Vagina (tissue), 2 donors: ENCODE measurements at regions not wholly inside any gene's neighbourhood (a gene's known extent, or its start where the extent isn't known, plus 50 kb on each side); places are given as distances from the start of the nearest gene placed in this dataset.

Experiments
- DNase-seq, 2 donors: peaks; one replicate each; pipeline ENCODE4 v3.0.0-alpha.2; 2017; ENCODE audit errors: extremely low spot score in 2 of 2
- H3K27ac ChIP-seq: fragments of 200-600 bp; sonication (generic); one replicate; pipeline ENCODE4 v1.5.1; 2019
- H3K27me3 ChIP-seq: fragments of 200-600 bp; sonication (generic); one replicate; pipeline ENCODE4 v1.5.1; 2019
- H3K36me3 ChIP-seq, 2 donors: fragments of 200-600 bp; sonication (generic); one replicate each; pipeline ENCODE4 v1.5.1; 2017 to 2019
- H3K4me1 ChIP-seq: fragments of 200-600 bp; sonication (generic); one replicate; pipeline ENCODE4 v1.5.1; 2019
- H3K4me3 ChIP-seq, 2 donors: fragments of 200-600 bp; sonication (generic); 1 replicate in 1 of 2; 2 replicates in 1 of 2; pipeline ENCODE4 v1.5.1; 2016 to 2019
- H3K9me3 ChIP-seq: fragments of 200-600 bp; sonication (generic); one replicate; pipeline ENCODE4 v1.5.1; 2019
- POLR2A ChIP-seq, 2 donors: fragments of 450-650 bp; IDR thresholded peaks; one replicate each; pipeline ENCODE4 v1.6.1; 2017; ENCODE audit warnings: antibody characterized with exemption in 2 of 2, mild to moderate bottlenecking in 2 of 2, moderate library complexity in 2 of 2
- POLR2AphosphoS5 ChIP-seq, 2 donors: sonication (generic); formaldehyde crosslinking; IDR thresholded peaks; one replicate each; pipeline ENCODE4 v1.9.0; 2017; ENCODE audit warnings: antibody characterized with exemption in 2 of 2, mild to moderate bottlenecking in 2 of 2, low read depth in 1 of 2; ENCODE audit not compliant: insufficient read depth in 1 of 2
- intact Hi-C: fragments of 100-400 bp; cut with DNase I; formaldehyde crosslinking; loops from one replicate; pipeline ENCODE4 v1.15.1; 2023
- TF ChIP-seq, protein P1 (sequence below), 3 experiments: fragments of 450-650 bp in 2 of 3; fragments of 200-600 bp in 1 of 3; sonication (generic) in 1 of 3; IDR thresholded peaks; one replicate each; pipeline ENCODE4 v1.5.1; 2017 to 2019; ENCODE audit warnings: antibody characterized with exemption in 3 of 3, mild to moderate bottlenecking in 2 of 3, moderate library complexity in 2 of 3

GRCh38 chr1:214120191-214120590 lies 132.4 kb downstream of the PROX1 start:
- DNase-seq: no peak
- H3K4me1 ChIP-seq: no peaks in the 10 kb centered on the region
- no peaks in the 10 kb centered on the region for H3K27me3 ChIP-seq
- TF ChIP-seq POLR2AphosphoS5 (IDR thresholded peaks at IDR 0.05; ENCODE audit: insufficient read depth in 1 of 2, low read depth in 1 of 2): no peak
- TF ChIP-seq, protein P1, sequence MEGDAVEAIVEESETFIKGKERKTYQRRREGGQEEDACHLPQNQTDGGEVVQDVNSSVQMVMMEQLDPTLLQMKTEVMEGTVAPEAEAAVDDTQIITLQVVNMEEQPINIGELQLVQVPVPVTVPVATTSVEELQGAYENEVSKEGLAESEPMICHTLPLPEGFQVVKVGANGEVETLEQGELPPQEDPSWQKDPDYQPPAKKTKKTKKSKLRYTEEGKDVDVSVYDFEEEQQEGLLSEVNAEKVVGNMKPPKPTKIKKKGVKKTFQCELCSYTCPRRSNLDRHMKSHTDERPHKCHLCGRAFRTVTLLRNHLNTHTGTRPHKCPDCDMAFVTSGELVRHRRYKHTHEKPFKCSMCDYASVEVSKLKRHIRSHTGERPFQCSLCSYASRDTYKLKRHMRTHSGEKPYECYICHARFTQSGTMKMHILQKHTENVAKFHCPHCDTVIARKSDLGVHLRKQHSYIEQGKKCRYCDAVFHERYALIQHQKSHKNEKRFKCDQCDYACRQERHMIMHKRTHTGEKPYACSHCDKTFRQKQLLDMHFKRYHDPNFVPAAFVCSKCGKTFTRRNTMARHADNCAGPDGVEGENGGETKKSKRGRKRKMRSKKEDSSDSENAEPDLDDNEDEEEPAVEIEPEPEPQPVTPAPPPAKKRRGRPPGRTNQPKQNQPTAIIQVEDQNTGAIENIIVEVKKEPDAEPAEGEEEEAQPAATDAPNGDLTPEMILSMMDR (IDR thresholded peaks at IDR 0.05): no peak
- TF ChIP-seq POLR2A (IDR thresholded peaks at IDR 0.05): no peak
- intact Hi-C loops: no loop called here
- H3K27ac ChIP-seq: no peak overlapping the region
- H3K4me3 ChIP-seq: no peak overlapping the region
- H3K9me3 ChIP-seq: no peaks in the 10 kb centered on the region
- no peaks in the 10 kb centered on the region for H3K36me3 ChIP-seq

DNA sequence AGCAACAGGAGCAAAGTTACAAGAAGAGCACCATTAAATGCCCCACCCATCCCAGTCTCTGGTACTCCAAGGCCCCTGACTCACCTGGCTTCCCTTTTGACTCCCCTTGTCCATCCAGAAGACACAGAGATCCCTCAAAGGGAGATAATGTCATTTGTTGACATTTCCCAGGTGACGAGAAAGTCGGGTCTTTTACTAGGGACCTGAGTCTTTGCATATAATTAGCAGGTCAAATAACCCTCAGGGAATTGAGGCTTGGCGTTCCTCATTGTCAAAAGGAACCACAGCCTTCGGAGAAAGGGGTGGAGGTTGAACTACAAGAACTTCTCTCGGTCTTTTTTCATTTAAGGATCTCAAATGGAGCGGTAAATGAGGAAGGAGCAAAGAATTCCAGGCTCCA lies 133.2 kb downstream of the PROX1 start:
- intact Hi-C loops: no loop called here
- H3K4me1 ChIP-seq: no peaks in the 10 kb centered on the region
- DNase-seq: no peak

DNA sequence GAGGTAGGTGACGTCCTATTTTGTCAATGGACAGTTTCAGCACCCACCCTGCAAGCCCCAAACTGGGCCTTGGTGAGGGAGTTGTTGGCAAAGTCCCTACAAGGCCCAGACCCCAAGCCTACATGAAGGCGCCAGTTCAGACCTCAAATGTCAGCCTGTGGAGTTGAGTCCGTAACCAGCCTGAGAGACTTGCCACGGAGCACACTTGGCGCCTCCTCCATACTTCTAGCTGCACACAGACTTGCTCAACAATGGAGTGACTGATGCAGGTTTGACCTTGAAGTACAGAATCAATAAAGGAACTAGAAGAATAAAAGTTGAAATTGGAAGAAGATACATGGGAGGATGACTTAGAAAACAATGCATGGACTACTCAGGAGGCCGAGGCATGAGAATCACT lies 134.3 kb downstream of the PROX1 start:
- no peak for TF ChIP-seq POLR2AphosphoS5 (IDR thresholded peaks at IDR 0.05; ENCODE audit: insufficient read depth in 1 of 2, low read depth in 1 of 2)
- TF ChIP-seq POLR2A (IDR thresholded peaks at IDR 0.05): no peak
- TF ChIP-seq, protein P1 (IDR thresholded peaks at IDR 0.05): no peak
- DNase-seq: no peak
- no peak overlapping the region for H3K4me3 ChIP-seq
- no peaks in the 10 kb centered on the region for H3K27me3 ChIP-seq
- no peaks in the 10 kb centered on the region for H3K4me1 ChIP-seq
- intact Hi-C loops: no loop called here
- no peak overlapping the region for H3K27ac ChIP-seq
- H3K36me3 ChIP-seq: no peaks in the 10 kb centered on the region
- no peaks in the 10 kb centered on the region for H3K9me3 ChIP-seq

More for the DNA sequence above, 133.2 kb downstream of the PROX1 start:
- H3K27ac ChIP-seq: no peak overlapping the region
- no peaks in the 10 kb centered on the region for H3K36me3 ChIP-seq
- TF ChIP-seq, protein P1 (IDR thresholded peaks at IDR 0.05): no peak
- no peak for TF ChIP-seq POLR2AphosphoS5 (IDR thresholded peaks at IDR 0.05; ENCODE audit: insufficient read depth in 1 of 2, low read depth in 1 of 2)
- H3K27me3 ChIP-seq: no peaks in the 10 kb centered on the region
- H3K9me3 ChIP-seq: no peaks in the 10 kb centered on the region
- no peak overlapping the region for H3K4me3 ChIP-seq

DNA sequence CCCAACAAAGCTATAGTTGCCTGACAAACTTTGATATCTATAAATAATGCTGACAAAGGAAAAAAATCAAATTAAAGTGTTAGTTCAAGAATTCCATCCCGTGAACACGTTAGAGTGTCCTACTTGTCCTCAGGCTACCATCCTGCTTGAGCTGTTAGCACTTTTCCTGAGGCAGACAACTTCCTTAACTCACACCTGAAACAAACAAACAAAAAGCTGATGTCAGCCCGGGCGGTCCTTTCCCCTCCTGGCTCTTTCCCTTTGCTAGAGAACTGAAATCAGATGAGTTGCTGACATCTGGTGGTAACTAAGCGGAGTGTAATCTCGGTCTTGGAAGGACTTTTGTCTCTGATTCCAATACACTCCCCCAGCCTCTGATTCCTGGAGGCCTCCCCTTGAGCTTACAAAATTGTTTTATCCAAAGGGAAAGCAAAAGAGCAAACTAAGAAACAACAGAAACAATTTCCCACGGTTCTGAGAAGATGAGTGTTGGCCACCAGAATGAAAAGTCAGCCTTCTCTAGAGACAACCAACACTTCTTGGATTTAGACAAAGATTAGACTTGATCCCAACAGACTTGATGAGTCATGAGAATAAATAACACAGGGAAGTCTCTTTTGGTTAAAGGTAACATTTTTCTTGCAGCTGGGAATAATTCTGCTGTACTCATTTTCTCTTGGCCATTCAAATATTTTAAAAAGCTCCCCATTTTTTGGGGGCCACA lies 135.4 kb downstream of the PROX1 start:
- Histone ChIP-seq H3K4me1 (no peaks in the 10 kb centered on the region), H3K4me3 (no peak overlapping the region), H3K27me3 (no peaks in the 10 kb centered on the region), H3K36me3 (no peaks in the 10 kb centered on the region), H3K27ac (no peak overlapping the region), H3K9me3 (no peaks in the 10 kb centered on the region)
- TF ChIP-seq, protein P1 (IDR thresholded peaks at IDR 0.05): peak; percentile 16 to 43 (median 25)
- TF ChIP-seq POLR2A (IDR thresholded peaks at IDR 0.05) (no peak), POLR2AphosphoS5 (IDR thresholded peaks at IDR 0.05; ENCODE audit: insufficient read depth in 1 of 2, low read depth in 1 of 2) (no peak)
- DNase-seq: no peak
- intact Hi-C loops: no loop called here

GRCh38 chr1:214124281-214124805 lies 136.6 kb downstream of the PROX1 start:
- H3K27me3 ChIP-seq: no peaks in the 10 kb centered on the region
- DNase-seq: no peak
- no peaks in the 10 kb centered on the region for H3K9me3 ChIP-seq
- TF ChIP-seq POLR2AphosphoS5 (IDR thresholded peaks at IDR 0.05; ENCODE audit: insufficient read depth in 1 of 2, low read depth in 1 of 2) (no peak), POLR2A (IDR thresholded peaks at IDR 0.05) (no peak)
- TF ChIP-seq, protein P1 (IDR thresholded peaks at IDR 0.05): no peak
- H3K4me3 ChIP-seq: no peak overlapping the region
- no peaks in the 10 kb centered on the region for H3K36me3 ChIP-seq
- H3K27ac ChIP-seq: no peak overlapping the region
- intact Hi-C loops: loop anchor here (2.0 kb wide), 1 partner anchor 746 kb away; no protein-coding TSS in a partner anchor
- H3K4me1 ChIP-seq: no peaks in the 10 kb centered on the region
